Breast epithelium (tissue), 4 donors: ENCODE measurements at regions not wholly inside any gene's neighbourhood (a gene's known extent, or its start where the extent isn't known, plus 50 kb on each side); places are given as distances from the start of the nearest gene placed in this dataset.

ENCODE experiments used
- DNase-seq, 2 donors: peaks; one replicate each; pipeline ENCODE4 v3.0.0-alpha.2; 2019; ENCODE audit warnings: low spot score in 2 of 2
- H3K27ac ChIP-seq, 2 donors: fragments of 200-600 bp; sonication (generic) in 1 of 2; one replicate each; pipeline ENCODE4 v1.5.1; 2016 to 2019; ENCODE audit warnings: mild to moderate bottlenecking in 1 of 2
- H3K27me3 ChIP-seq, 2 donors: fragments of 200-600 bp; sonication (generic) in 1 of 2; one replicate each; pipeline versions ENCODE4 v1.5.1 to v1.6.0; 2017 to 2019; ENCODE audit warnings: control low read depth in 1 of 2, mild to moderate bottlenecking in 1 of 2
- H3K36me3 ChIP-seq: fragments of 200-600 bp; one replicate; pipeline ENCODE4 v1.5.1; 2019
- H3K4me1 ChIP-seq, 2 donors: fragments of 200-600 bp; sonication (generic); one replicate each; pipeline ENCODE4 v1.5.1; 2016 to 2019; ENCODE audit warnings: control low read depth in 1 of 2
- H3K4me3 ChIP-seq, 3 donors: fragments of 200-600 bp; sonication (generic); 1 replicate in 2 of 3; 2 replicates in 1 of 3; pipeline ENCODE4 v1.5.1; 2016 to 2019; ENCODE audit warnings: mild to moderate bottlenecking in 3 of 3, moderate library complexity in 2 of 3
- H3K9me3 ChIP-seq, 2 donors: fragments of 200-600 bp; sonication (generic) in 1 of 2; one replicate each; pipeline ENCODE4 v1.5.1; 2016 to 2019; ENCODE audit warnings: control low read depth in 1 of 2
- CTCF ChIP-seq, 3 donors: fragments of 450-650 bp; IDR thresholded peaks; one replicate each; pipeline ENCODE4 v1.5.1; 2016 to 2017; ENCODE audit warnings: antibody characterized with exemption in 3 of 3, mild to moderate bottlenecking in 3 of 3, moderate library complexity in 3 of 3
- POLR2A ChIP-seq: fragments of 450-650 bp; IDR thresholded peaks from one replicate; pipeline ENCODE4 v1.6.1; 2016; ENCODE audit warnings: antibody characterized with exemption, mild to moderate bottlenecking, moderate library complexity
- POLR2AphosphoS5 ChIP-seq, 3 donors: sonication (generic); formaldehyde crosslinking; IDR thresholded peaks; one replicate each; pipeline ENCODE4 v1.6.1; 2017; ENCODE audit warnings: antibody characterized with exemption in 3 of 3
- intact Hi-C: fragments of 100-400 bp; cut with DNase I; formaldehyde crosslinking; loops from one replicate; pipeline ENCODE4 v1.15.1; 2023; ENCODE audit warnings: low total_unique reads

- Histone ChIP-seq H3K4me3 (no peak overlapping the region), H3K27me3 (no peaks in the 10 kb centered on the region), H3K36me3 (no peaks in the 10 kb centered on the region), H3K4me1 (no peaks in the 10 kb centered on the region), H3K9me3 (peaks cover 0 to 8% of the 10 kb centered on the region in 2 donors), H3K27ac (no peak overlapping the region)
- intact Hi-C loops, result no loop called here
- no peak for DNase-seq
- no peak for TF ChIP-seq CTCF (IDR thresholded peaks at IDR 0.05)
Observed at GRCh38 chr3:165476399-165477060, 280.3 kb upstream of the SLITRK3 start.

GRCh38 chr3:165466856-165467255 is 270.7 kb upstream of the SLITRK3 start:
- no peak overlapping the region for H3K4me3 ChIP-seq
- TF ChIP-seq CTCF (IDR thresholded peaks at IDR 0.05), result no peak
- no peak for TF ChIP-seq POLR2A
- no peak for TF ChIP-seq POLR2AphosphoS5 (IDR thresholded peaks at IDR 0.05)
- H3K27ac ChIP-seq, result no peak overlapping the region
- no peaks in the 10 kb centered on the region for H3K27me3 ChIP-seq
- no peaks in the 10 kb centered on the region for H3K36me3 ChIP-seq
- intact Hi-C loops, result no loop called here
- peaks cover 0 to 9% of the 10 kb centered on the region in 2 donors for H3K9me3 ChIP-seq
- H3K4me1 ChIP-seq, result no peaks in the 10 kb centered on the region
- DNase-seq, result no peak

- intact Hi-C loops, result loop anchor here (5.0 kb wide), 1 partner anchor 1462 kb away; no protein-coding TSS in a partner anchor
- no peak for TF ChIP-seq POLR2A
- TF ChIP-seq POLR2AphosphoS5 (IDR thresholded peaks at IDR 0.05), result no peak
- no peak for TF ChIP-seq CTCF (IDR thresholded peaks at IDR 0.05)
- H3K4me3 ChIP-seq, result no peak overlapping the region
- no peaks in the 10 kb centered on the region for H3K27me3 ChIP-seq
- DNase-seq, result no peak
- no peaks in the 10 kb centered on the region for H3K9me3 ChIP-seq
- no peaks in the 10 kb centered on the region for H3K4me1 ChIP-seq
- H3K27ac ChIP-seq, result no peak overlapping the region
- no peaks in the 10 kb centered on the region for H3K36me3 ChIP-seq
Observed at GRCh38 chr3:165464736-165465135, 268.6 kb upstream of the SLITRK3 start.

GRCh38 chr3:165463531-165463930 is 267.3 kb upstream of the SLITRK3 start:
- TF ChIP-seq POLR2AphosphoS5 (IDR thresholded peaks at IDR 0.05), result no peak
- no peak for TF ChIP-seq CTCF (IDR thresholded peaks at IDR 0.05)
- no peak for TF ChIP-seq POLR2A
- H3K9me3 ChIP-seq, result no peaks in the 10 kb centered on the region
- H3K4me1 ChIP-seq, result no peaks in the 10 kb centered on the region
- DNase-seq, result no peak
- intact Hi-C loops, result loop anchor here (5.0 kb wide), 1 partner anchor 1461 kb away; no protein-coding TSS in a partner anchor
- H3K36me3 ChIP-seq, result no peaks in the 10 kb centered on the region
- H3K4me3 ChIP-seq, result no peak overlapping the region
- H3K27ac ChIP-seq, result no peak overlapping the region
- H3K27me3 ChIP-seq, result no peaks in the 10 kb centered on the region

GRCh38 chr3:165462636-165463334 is 266.6 kb upstream of the SLITRK3 start:
- Histone ChIP-seq H3K27ac (no peak overlapping the region), H3K4me3 (no peak overlapping the region), H3K36me3 (no peaks in the 10 kb centered on the region), H3K27me3 (no peaks in the 10 kb centered on the region), H3K9me3 (no peaks in the 10 kb centered on the region), H3K4me1 (no peaks in the 10 kb centered on the region)
- TF ChIP-seq CTCF (IDR thresholded peaks at IDR 0.05), result no peak
- TF ChIP-seq POLR2AphosphoS5 (IDR thresholded peaks at IDR 0.05), result no peak
- TF ChIP-seq POLR2A, result no peak
- no peak for DNase-seq
- intact Hi-C loops, result loop anchor here (5.0 kb wide), 1 partner anchor 1460 kb away; no protein-coding TSS in a partner anchor
